ENCODE measurements at regions not wholly inside any gene's neighbourhood (a gene's known extent, or its start where the extent isn't known, plus 50 kb on each side); places are given as distances from the start of the nearest gene placed in this dataset.

DNA sequence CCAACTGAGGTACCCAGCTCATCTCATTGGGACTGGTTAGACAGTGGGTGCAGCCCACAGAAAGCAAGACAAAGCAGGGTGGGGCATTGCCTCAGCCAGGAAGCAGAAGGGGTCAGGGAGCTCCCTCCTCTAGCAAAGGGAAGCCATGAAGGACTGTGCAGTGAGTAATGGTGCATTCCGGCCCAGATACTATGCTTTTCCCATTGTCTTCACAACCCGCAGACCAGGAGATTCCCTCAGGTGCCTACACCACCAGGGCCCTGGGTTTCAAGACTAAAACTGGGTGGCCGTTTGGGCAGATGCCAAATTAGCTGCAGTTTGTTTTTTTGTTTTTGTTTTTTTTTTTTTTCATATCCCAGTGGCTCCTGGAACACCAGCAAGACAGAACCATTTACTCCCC lies 235.3 kb downstream of the TACR3 start:
- TF ChIP-seq CTCF (conservative IDR thresholded peaks at IDR 0.05; ENCODE audit: low read depth in 2 of 2) (no peak), EZH2phosphoT487 (IDR thresholded peaks at IDR 0.05; ENCODE audit: unreplicated experiment) (no peak), JUNB (IDR thresholded peaks at IDR 0.05; ENCODE audit: unreplicated experiment) (no peak), POLR2AphosphoS5 (IDR thresholded peaks at IDR 0.05; ENCODE audit: low read depth) (no peak), EZH2 (IDR thresholded peaks at IDR 0.05; ENCODE audit: low read depth, unreplicated experiment) (no peak), NANOG (IDR thresholded peaks at IDR 0.05; ENCODE audit: borderline replicate concordance) (no peak), CREB1 (CRISPR knock-in tag; IDR thresholded peaks at IDR 0.05; ENCODE audit: low read depth) (no peak), ETS1 (IDR thresholded peaks at IDR 0.05) (no peak), ZNF331 (CRISPR knock-in tag; IDR thresholded peaks at IDR 0.05; ENCODE audit: low read depth) (no peak), ZNF114 (CRISPR knock-in tag; IDR thresholded peaks at IDR 0.05) (no peak), STAT1 (IDR thresholded peaks at IDR 0.05; ENCODE audit: unreplicated experiment) (no peak)
- TF ChIP-seq, protein P1, sequence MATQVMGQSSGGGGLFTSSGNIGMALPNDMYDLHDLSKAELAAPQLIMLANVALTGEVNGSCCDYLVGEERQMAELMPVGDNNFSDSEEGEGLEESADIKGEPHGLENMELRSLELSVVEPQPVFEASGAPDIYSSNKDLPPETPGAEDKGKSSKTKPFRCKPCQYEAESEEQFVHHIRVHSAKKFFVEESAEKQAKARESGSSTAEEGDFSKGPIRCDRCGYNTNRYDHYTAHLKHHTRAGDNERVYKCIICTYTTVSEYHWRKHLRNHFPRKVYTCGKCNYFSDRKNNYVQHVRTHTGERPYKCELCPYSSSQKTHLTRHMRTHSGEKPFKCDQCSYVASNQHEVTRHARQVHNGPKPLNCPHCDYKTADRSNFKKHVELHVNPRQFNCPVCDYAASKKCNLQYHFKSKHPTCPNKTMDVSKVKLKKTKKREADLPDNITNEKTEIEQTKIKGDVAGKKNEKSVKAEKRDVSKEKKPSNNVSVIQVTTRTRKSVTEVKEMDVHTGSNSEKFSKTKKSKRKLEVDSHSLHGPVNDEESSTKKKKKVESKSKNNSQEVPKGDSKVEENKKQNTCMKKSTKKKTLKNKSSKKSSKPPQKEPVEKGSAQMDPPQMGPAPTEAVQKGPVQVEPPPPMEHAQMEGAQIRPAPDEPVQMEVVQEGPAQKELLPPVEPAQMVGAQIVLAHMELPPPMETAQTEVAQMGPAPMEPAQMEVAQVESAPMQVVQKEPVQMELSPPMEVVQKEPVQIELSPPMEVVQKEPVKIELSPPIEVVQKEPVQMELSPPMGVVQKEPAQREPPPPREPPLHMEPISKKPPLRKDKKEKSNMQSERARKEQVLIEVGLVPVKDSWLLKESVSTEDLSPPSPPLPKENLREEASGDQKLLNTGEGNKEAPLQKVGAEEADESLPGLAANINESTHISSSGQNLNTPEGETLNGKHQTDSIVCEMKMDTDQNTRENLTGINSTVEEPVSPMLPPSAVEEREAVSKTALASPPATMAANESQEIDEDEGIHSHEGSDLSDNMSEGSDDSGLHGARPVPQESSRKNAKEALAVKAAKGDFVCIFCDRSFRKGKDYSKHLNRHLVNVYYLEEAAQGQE (IDR thresholded peaks at IDR 0.05; ENCODE audit: unreplicated experiment), result no peak
